ENCODE measurements at regions not wholly inside any gene's neighbourhood (a gene's known extent, or its start where the extent isn't known, plus 50 kb on each side); places are given as distances from the start of the nearest gene placed in this dataset.

DNA sequence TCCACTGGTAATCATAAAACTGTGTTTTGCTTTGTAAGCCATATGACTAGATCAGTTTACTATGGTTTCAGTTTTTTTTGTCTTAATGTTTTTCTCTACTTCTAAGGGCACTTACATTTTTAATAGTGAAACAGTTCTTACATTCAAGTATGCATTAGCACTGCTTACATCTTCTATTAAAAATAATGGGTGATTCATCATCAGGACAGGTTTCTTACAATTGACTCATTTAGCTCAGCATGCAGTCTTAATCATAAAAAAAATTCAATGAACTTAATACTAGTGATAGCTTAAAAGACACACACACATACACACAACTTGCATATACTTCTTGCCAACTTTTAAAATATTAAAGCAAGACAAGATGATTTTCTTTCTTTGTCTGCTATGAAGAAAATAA lies 845.7 kb upstream of the USP15 start:
- TF ChIP-seq, protein P1, sequence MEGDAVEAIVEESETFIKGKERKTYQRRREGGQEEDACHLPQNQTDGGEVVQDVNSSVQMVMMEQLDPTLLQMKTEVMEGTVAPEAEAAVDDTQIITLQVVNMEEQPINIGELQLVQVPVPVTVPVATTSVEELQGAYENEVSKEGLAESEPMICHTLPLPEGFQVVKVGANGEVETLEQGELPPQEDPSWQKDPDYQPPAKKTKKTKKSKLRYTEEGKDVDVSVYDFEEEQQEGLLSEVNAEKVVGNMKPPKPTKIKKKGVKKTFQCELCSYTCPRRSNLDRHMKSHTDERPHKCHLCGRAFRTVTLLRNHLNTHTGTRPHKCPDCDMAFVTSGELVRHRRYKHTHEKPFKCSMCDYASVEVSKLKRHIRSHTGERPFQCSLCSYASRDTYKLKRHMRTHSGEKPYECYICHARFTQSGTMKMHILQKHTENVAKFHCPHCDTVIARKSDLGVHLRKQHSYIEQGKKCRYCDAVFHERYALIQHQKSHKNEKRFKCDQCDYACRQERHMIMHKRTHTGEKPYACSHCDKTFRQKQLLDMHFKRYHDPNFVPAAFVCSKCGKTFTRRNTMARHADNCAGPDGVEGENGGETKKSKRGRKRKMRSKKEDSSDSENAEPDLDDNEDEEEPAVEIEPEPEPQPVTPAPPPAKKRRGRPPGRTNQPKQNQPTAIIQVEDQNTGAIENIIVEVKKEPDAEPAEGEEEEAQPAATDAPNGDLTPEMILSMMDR (conservative IDR thresholded peaks at IDR 0.05): no peak
- Mint-ChIP-seq H3K36me3 (ENCODE audit: low read depth) (no peaks in the 10 kb centered on the region), H3K27ac (ENCODE audit: unreplicated experiment) (no peak overlapping the region), H3K27me3 (ENCODE audit: low read depth) (no peaks in the 10 kb centered on the region), H3K9me3 (no peaks in the 10 kb centered on the region), H3K4me3 (no peak overlapping the region), H3K4me1 (no peaks in the 10 kb centered on the region)
- no peak for DNase-seq (ENCODE audit: low read depth, low spot score)

DNA sequence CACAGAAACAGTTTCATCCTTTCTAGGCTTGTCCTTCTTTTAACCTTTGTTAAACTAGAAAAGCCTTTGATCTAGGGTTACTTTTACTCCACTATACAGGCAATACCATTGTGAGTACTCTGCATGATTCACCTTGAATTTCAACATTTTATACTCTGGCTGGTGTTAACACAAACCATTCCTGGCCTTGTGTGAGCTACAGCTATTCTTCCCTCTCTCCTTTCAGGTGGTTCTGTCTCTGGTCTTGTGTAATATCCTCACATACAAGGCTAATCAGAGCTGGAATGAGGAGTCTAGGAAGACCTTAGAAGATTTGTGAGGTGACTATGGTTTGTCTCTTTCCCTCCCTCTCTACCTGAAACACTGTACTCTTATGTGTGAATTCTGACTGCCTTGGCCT lies 837.4 kb upstream of the USP15 start:
- DNase-seq (ENCODE audit: low read depth, low spot score): no peak
- H3K27ac Mint-ChIP-seq (ENCODE audit: unreplicated experiment): no peak overlapping the region
- TF ChIP-seq, protein P1 (conservative IDR thresholded peaks at IDR 0.05): no peak
- peaks cover 9% of the 10 kb centered on the region for H3K9me3 Mint-ChIP-seq
- no peaks in the 10 kb centered on the region for H3K4me1 Mint-ChIP-seq
- no peak overlapping the region for H3K4me3 Mint-ChIP-seq
- H3K27me3 Mint-ChIP-seq (ENCODE audit: low read depth): no peaks in the 10 kb centered on the region
- H3K36me3 Mint-ChIP-seq (ENCODE audit: low read depth): no peaks in the 10 kb centered on the region

DNA sequence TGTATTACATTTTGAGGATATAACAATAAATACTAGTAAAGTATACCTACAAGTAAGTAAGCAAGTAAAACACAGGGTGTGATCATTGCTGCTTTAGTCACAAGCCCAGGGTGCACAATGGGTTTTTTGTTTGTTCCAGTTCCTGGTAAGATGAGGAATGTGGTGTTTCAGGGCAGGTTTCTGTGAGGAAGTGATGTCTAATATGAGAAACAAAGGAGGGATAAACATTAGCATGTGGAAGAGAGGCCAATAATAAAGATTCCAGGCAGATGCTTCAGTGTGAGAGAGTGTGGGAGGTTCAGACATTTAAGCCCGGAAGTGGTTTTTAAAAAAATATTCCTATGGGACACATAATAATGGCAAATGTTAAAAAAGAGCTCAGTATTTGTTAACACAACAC lies 808.1 kb upstream of the USP15 start:
- Mint-ChIP-seq H3K36me3 (ENCODE audit: low read depth) (no peaks in the 10 kb centered on the region), H3K4me3 (no peak overlapping the region), H3K9me3 (peaks cover 9% of the 10 kb centered on the region), H3K27me3 (ENCODE audit: low read depth) (no peaks in the 10 kb centered on the region), H3K27ac (ENCODE audit: unreplicated experiment) (no peak overlapping the region), H3K4me1 (peaks cover 5% of the 10 kb centered on the region)
- TF ChIP-seq, protein P1 (conservative IDR thresholded peaks at IDR 0.05): no peak
- no peak for DNase-seq (ENCODE audit: low read depth, low spot score)

DNA sequence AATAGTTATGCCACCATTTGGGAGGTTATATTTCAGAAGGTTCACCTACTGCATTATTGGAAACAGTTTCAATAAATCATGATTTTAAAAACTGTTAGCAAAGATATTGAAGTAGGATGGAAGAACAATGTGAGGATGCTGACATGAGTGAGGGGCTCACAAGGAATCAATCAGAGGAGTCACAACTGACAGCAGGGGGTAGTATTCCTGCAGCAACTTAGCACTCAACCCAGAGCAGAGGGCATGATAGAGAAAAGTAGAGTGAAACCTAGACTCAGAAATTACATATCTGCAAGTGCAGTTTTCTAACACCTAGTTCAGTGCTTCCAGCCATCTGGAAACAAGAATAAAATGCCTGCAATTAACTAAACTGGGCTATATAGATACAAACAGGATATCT lies 772.5 kb upstream of the USP15 start:
- no peak overlapping the region for H3K27ac Mint-ChIP-seq (ENCODE audit: unreplicated experiment)
- no peaks in the 10 kb centered on the region for H3K4me1 Mint-ChIP-seq
- no peak for DNase-seq (ENCODE audit: low read depth, low spot score)
- TF ChIP-seq, protein P1 (conservative IDR thresholded peaks at IDR 0.05): no peak
- H3K4me3 Mint-ChIP-seq: no peak overlapping the region
- peaks cover 7% of the 10 kb centered on the region for H3K27me3 Mint-ChIP-seq (ENCODE audit: low read depth)
- H3K36me3 Mint-ChIP-seq (ENCODE audit: low read depth): no peaks in the 10 kb centered on the region
- H3K9me3 Mint-ChIP-seq: peaks cover 6% of the 10 kb centered on the region

DNA sequence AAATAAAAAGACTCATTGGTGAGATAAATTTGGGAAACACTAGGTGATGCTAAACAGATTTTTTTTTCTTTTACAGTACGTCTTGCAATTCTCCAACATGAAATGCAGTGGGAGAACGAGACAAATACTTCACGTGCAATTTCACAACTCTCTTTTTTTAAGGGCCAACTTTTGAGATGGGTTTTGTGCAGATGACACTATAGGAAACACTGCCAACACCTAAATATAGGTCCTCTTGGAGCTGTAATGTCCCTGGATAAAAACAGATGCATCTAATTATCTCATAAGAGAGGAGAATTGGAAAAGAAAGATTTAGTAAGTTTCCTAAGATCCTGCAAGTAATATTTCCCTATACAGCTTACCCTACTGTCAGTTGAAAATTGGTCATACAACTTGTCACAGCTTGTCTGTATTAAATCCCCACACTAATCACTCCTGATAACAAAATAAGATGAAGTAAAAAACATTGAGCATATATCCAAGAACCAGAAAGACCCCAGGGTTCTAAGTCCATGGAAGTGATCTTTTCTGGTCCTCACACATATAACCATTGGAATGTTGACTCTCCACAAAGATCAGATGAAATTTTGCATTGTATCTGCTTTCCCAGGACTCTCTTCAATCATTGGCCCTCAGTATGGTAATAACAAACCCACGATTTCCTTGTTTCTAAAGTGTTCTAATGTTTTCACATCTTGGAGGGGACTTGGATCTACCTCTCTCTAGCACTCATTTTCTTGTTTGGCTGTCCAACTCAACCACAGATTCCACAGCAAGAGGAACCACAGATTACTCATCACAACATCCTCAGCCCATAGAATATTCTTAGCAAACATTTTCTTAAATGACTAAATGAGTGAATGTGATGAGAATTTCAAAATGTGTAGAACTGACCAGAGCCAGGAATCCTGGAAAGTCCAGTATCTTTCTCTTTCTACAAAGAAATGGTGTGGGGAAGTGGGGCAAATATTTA lies 769.4 kb upstream of the USP15 start:
- TF ChIP-seq, protein P1 (conservative IDR thresholded peaks at IDR 0.05): no peak
- Mint-ChIP-seq H3K4me3 (no peak overlapping the region), H3K27ac (ENCODE audit: unreplicated experiment) (no peak overlapping the region), H3K9me3 (no peaks in the 10 kb centered on the region), H3K36me3 (ENCODE audit: low read depth) (no peaks in the 10 kb centered on the region), H3K27me3 (ENCODE audit: low read depth) (peaks cover 10% of the 10 kb centered on the region), H3K4me1 (no peaks in the 10 kb centered on the region)
- no peak for DNase-seq (ENCODE audit: low read depth, low spot score)
